WTC11 (cell line): ENCODE measurements at regions not wholly inside any gene's neighbourhood (a gene's known extent, or its start where the extent isn't known, plus 50 kb on each side); places are given as distances from the start of the nearest gene placed in this dataset.

ENCODE experiments used
- ATAC-seq: fragments of 200-7000 bp; cut with Tn5 transposase; 2 replicates; pipeline ENCODE4 v1.10.0; 2021; ENCODE audit warnings: mild to moderate bottlenecking, moderate library complexity
- CTCF ChIA-PET: fragments of 300-600 bp; sonication (Branson Sonifier 250); formaldehyde crosslinking; loops from one replicate; lab custom pipeline; 2021; ENCODE audit warnings: antibody characterized with exemption; lab: Charles Lee
- POLR2A ChIA-PET: fragments of 350-600 bp; sonication (Branson Sonifier 250); formaldehyde crosslinking; loops from one replicate; lab custom pipeline; 2021; ENCODE audit warnings: antibody characterized with exemption; lab: Charles Lee
- DNase-seq: peaks from one replicate; pipeline ENCODE4 v3.0.0; 2021; ENCODE audit warnings: low spot score
- H3K27ac Mint-ChIP-seq: 2 replicates; pipeline ENCODE4 v1.8.0; 2021; ENCODE audit warnings: mixed read lengths
- H3K27me3 Mint-ChIP-seq: 2 replicates; pipeline ENCODE4 v1.8.0; 2021; ENCODE audit warnings: low read depth, mild to moderate bottlenecking, moderate library complexity, mixed read lengths
- H3K36me3 Mint-ChIP-seq: 2 replicates; pipeline ENCODE4 v1.8.0; 2021; ENCODE audit warnings: mixed read lengths
- H3K4me1 Mint-ChIP-seq: 2 replicates; pipeline ENCODE4 v1.8.0; 2022; ENCODE audit warnings: mixed read lengths
- H3K4me3 Mint-ChIP-seq: 2 replicates; pipeline ENCODE4 v1.8.0; 2021; ENCODE audit warnings: mild to moderate bottlenecking, moderate library complexity, mixed read lengths
- H3K9me3 Mint-ChIP-seq: 2 replicates; pipeline ENCODE4 v1.8.0; 2021; ENCODE audit warnings: mixed read lengths
- AR ChIP-seq: fragments of 250-450 bp; sonication (Bioruptor Pico); IDR thresholded peaks from 2 replicates; pipeline ENCODE4 v1.9.0; 2021; ENCODE audit warnings: mild to moderate bottlenecking
- ATF1 ChIP-seq: sonication (generic); formaldehyde crosslinking; IDR thresholded peaks from 2 replicates; pipeline ENCODE4 v1.8.1; 2023; ENCODE audit warnings: mild to moderate bottlenecking, moderate library complexity, missing genetic modification reagents
- ATF6 ChIP-seq: sonication (generic); formaldehyde crosslinking; IDR thresholded peaks from 2 replicates; pipeline ENCODE4 v1.8.1; 2023; ENCODE audit warnings: mild to moderate bottlenecking, missing genetic modification reagents
- CREM ChIP-seq: sonication (generic); formaldehyde crosslinking; IDR thresholded peaks from 2 replicates; pipeline ENCODE4 v1.8.1; 2022; ENCODE audit warnings: mild to moderate bottlenecking, missing genetic modification reagents, moderate library complexity
- NFATC4 ChIP-seq: fragments of 250-450 bp; sonication (Bioruptor Pico); IDR thresholded peaks from 2 replicates; pipeline ENCODE4 v1.9.0; 2021; ENCODE audit warnings: mild to moderate bottlenecking
- PRRX2 ChIP-seq: fragments of 250-450 bp; sonication (Bioruptor Pico); IDR thresholded peaks from 2 replicates; pipeline ENCODE4 v1.8.0; 2021; ENCODE audit warnings: mild to moderate bottlenecking
- SMAD3 ChIP-seq: sonication (generic); formaldehyde crosslinking; IDR thresholded peaks from 2 replicates; pipeline ENCODE4 v1.8.0; 2022; ENCODE audit warnings: missing genetic modification reagents, mild to moderate bottlenecking, borderline replicate concordance
- TEAD1 ChIP-seq: sonication (generic); formaldehyde crosslinking; IDR thresholded peaks from 2 replicates; pipeline ENCODE4 v1.8.0; 2022; ENCODE audit warnings: mild to moderate bottlenecking, missing genetic modification reagents
- TF ChIP-seq, protein P1 (sequence below): sonication (generic); formaldehyde crosslinking; IDR thresholded peaks from 2 replicates; pipeline ENCODE4 v1.8.1; 2023; ENCODE audit warnings: mild to moderate bottlenecking, missing genetic modification reagents, borderline replicate concordance
- TF ChIP-seq, protein P2 (sequence below): sonication (generic); formaldehyde crosslinking; conservative IDR thresholded peaks from 2 replicates; pipeline ENCODE4 v1.8.1; 2023; ENCODE audit warnings: mild to moderate bottlenecking, low read depth, missing genetic modification reagents, moderate library complexity
- TF ChIP-seq, protein P3 (sequence below): sonication (generic); formaldehyde crosslinking; IDR thresholded peaks from 2 replicates; pipeline ENCODE4 v1.8.0; 2023; ENCODE audit warnings: missing genetic modification reagents

DNA sequence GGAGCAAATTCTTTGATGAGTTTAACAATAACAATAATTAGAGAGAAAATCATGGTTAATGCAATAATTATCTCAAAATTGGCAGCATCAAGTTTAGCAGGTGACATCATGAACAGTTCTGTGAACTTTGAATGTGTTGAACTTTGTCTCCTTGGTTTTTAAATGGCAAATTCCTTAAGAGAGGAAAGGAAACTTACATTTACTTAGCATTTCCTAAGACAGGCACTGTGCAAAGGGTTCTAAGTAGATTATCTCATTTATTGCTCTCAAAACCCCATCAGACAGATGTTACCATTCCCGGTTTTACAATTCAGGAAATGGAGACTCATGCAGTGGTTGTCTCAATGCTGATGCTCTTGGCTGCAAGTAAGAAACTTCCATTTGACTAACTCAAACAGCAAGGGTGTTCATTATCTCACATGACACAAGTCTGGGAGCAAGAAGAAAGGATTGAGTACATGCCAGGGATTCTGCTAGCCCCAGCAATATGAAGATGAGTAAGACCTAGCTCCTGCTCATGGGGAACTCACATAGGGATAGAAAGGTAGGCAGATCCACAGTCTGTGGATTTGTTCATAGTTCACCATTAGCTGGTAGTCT lies 81.3 kb upstream of the ITGA6 start:
- POLR2A ChIA-PET = no interaction called here
- peaks cover 11% of the 10 kb centered on the region for H3K4me1 Mint-ChIP-seq
- CTCF ChIA-PET = no interaction called here
- ATAC-seq (no peak), DNase-seq (no peak)
- peaks cover 33% of the 10 kb centered on the region for H3K36me3 Mint-ChIP-seq
- H3K4me3 Mint-ChIP-seq = no peak overlapping the region
- H3K27me3 Mint-ChIP-seq = peaks cover 5% of the 10 kb centered on the region; the same call in 1 of the 2 replicates
- peaks cover 34% of the 10 kb centered on the region for H3K9me3 Mint-ChIP-seq
- TF ChIP-seq NFATC4 (CRISPR knock-in tag) = no peak
- no peak overlapping the region for H3K27ac Mint-ChIP-seq

DNA sequence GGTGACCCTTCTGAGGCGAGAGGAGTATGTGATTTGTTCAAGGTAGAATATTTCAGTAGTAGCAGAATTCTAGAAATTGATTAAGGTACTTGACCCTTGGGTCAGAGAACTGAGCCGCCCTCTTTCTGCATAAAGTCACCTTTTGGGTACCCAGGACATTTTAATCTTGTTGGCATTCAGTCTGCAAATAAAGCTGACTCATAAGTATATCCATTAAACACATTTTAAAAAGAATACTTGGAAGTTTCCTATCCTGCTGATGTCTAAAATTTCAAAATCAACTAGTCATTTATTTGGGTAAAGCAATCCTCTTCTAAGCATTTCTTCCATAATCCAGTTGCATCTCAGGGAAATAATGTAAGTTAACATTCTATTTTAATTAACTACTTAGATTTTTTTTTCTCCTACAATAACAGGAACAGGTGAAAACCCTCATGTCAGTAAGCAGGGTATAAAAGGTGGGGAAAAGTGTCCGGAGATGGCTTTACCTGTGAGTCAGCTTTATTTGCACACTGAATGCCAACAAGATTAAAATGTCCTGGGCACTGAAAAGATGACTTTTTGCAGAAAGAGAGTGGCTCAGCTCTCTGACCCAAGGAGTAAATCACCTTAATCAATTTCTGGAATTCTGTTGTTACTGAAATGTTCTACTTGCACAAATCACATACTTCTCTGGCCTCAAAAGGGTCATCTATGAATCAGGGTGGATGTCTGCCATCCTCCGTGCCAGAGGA lies 78.7 kb upstream of the ITGA6 start:
- POLR2A ChIA-PET = no interaction called here
- TF ChIP-seq PRRX2 (CRISPR knock-in tag) (no peak), NFATC4 (CRISPR knock-in tag) (no peak), CREM (CRISPR knock-in tag) (no peak)
- Mint-ChIP-seq H3K9me3 (peaks cover 28% of the 10 kb centered on the region), H3K4me1 (no peaks in the 10 kb centered on the region), H3K36me3 (peaks cover 28% of the 10 kb centered on the region), H3K27ac (no peak overlapping the region), H3K4me3 (no peak overlapping the region), H3K27me3 (peaks cover 5% of the 10 kb centered on the region; the same call in 1 of the 2 replicates)
- ATAC-seq (no peak), DNase-seq (no peak)
- CTCF ChIA-PET = no interaction called here

DNA sequence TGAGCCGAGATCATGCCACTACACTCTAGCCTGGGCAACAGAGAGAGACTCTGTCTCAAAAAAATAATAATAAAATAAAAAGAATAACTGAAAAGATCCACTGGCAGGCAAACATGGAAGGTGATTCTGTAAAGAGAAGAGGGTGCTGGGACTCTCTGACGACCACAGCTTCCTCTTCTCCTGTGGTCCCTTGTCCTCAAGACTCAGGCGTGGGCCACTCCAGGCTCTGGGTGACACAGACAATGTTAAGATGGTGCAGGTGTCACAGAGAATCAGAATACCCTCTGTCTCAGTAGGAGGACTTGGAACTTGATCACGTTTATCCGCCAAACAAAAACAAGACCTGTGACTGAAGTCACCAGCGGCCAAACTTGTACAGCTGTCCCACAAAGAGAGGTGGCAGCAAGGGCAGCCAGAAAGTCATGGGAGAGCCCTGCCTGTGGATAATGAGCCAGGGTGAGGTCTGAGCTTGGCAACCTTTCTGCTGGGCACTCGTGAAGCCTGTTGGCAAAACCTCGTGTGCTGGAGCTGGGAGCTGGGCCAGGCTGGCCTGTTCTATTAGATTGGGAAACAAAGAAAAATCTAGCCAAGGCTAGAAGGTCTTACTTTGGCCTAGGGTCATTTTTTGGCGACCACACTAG lies 76.4 kb upstream of the ITGA6 start:
- Mint-ChIP-seq H3K36me3 (peaks cover 9% of the 10 kb centered on the region), H3K4me1 (no peaks in the 10 kb centered on the region), H3K4me3 (no peak overlapping the region), H3K27me3 (no peaks in the 10 kb centered on the region; the same call in 1 of the 2 replicates), H3K27ac (no peak overlapping the region), H3K9me3 (peaks cover 12% of the 10 kb centered on the region)
- DNase-seq (no peak), ATAC-seq (no peak)
- CTCF ChIA-PET = interaction anchor here (1.4 kb wide), 1 partner anchor 179 kb away, joined by 4 read pairs; no protein-coding TSS in a partner anchor
- no peak for TF ChIP-seq TEAD1 (CRISPR knock-in tag)
- no peak for TF ChIP-seq AR (CRISPR knock-in tag)
- TF ChIP-seq ATF6 (CRISPR knock-in tag) = no peak
- TF ChIP-seq, protein P1, sequence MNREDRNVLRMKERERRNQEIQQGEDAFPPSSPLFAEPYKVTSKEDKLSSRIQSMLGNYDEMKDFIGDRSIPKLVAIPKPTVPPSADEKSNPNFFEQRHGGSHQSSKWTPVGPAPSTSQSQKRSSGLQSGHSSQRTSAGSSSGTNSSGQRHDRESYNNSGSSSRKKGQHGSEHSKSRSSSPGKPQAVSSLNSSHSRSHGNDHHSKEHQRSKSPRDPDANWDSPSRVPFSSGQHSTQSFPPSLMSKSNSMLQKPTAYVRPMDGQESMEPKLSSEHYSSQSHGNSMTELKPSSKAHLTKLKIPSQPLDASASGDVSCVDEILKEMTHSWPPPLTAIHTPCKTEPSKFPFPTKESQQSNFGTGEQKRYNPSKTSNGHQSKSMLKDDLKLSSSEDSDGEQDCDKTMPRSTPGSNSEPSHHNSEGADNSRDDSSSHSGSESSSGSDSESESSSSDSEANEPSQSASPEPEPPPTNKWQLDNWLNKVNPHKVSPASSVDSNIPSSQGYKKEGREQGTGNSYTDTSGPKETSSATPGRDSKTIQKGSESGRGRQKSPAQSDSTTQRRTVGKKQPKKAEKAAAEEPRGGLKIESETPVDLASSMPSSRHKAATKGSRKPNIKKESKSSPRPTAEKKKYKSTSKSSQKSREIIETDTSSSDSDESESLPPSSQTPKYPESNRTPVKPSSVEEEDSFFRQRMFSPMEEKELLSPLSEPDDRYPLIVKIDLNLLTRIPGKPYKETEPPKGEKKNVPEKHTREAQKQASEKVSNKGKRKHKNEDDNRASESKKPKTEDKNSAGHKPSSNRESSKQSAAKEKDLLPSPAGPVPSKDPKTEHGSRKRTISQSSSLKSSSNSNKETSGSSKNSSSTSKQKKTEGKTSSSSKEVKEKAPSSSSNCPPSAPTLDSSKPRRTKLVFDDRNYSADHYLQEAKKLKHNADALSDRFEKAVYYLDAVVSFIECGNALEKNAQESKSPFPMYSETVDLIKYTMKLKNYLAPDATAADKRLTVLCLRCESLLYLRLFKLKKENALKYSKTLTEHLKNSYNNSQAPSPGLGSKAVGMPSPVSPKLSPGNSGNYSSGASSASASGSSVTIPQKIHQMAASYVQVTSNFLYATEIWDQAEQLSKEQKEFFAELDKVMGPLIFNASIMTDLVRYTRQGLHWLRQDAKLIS = no peak
- TF ChIP-seq SMAD3 (CRISPR knock-in tag) = no peak
- TF ChIP-seq, protein P2, sequence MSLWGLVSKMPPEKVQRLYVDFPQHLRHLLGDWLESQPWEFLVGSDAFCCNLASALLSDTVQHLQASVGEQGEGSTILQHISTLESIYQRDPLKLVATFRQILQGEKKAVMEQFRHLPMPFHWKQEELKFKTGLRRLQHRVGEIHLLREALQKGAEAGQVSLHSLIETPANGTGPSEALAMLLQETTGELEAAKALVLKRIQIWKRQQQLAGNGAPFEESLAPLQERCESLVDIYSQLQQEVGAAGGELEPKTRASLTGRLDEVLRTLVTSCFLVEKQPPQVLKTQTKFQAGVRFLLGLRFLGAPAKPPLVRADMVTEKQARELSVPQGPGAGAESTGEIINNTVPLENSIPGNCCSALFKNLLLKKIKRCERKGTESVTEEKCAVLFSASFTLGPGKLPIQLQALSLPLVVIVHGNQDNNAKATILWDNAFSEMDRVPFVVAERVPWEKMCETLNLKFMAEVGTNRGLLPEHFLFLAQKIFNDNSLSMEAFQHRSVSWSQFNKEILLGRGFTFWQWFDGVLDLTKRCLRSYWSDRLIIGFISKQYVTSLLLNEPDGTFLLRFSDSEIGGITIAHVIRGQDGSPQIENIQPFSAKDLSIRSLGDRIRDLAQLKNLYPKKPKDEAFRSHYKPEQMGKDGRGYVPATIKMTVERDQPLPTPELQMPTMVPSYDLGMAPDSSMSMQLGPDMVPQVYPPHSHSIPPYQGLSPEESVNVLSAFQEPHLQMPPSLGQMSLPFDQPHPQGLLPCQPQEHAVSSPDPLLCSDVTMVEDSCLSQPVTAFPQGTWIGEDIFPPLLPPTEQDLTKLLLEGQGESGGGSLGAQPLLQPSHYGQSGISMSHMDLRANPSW (CRISPR knock-in tag) = no peak
- TF ChIP-seq, protein P3, sequence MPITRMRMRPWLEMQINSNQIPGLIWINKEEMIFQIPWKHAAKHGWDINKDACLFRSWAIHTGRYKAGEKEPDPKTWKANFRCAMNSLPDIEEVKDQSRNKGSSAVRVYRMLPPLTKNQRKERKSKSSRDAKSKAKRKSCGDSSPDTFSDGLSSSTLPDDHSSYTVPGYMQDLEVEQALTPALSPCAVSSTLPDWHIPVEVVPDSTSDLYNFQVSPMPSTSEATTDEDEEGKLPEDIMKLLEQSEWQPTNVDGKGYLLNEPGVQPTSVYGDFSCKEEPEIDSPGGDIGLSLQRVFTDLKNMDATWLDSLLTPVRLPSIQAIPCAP = no peak
- no peak for TF ChIP-seq ATF1 (CRISPR knock-in tag)
- POLR2A ChIA-PET = no interaction called here
